A673 (cell line): ENCODE measurements at regions not wholly inside any gene's neighbourhood (a gene's known extent, or its start where the extent isn't known, plus 50 kb on each side); places are given as distances from the start of the nearest gene placed in this dataset.

ENCODE experiments used
- BruUV-seq: library from RNA; stranded (reverse); fragments of 400-500 nt; replicated peaks from 2 replicates; lab custom pipeline; 2021; lab: Mats Ljungman, UMichigan
- CTCF ChIA-PET: fragments of 300-600 bp; sonication (Branson Sonifier 250); formaldehyde crosslinking; loops from one replicate; lab custom pipeline; 2022; ENCODE audit warnings: antibody characterized with exemption; lab: Charles Lee
- POLR2A ChIA-PET: fragments of 300-600 bp; sonication (Branson Sonifier 250); formaldehyde crosslinking; loops from one replicate; lab custom pipeline; 2022; ENCODE audit warnings: antibody characterized with exemption; ENCODE audit not compliant: low non-redundant PET; lab: Charles Lee
- DNase-seq: peaks from one replicate; pipeline ENCODE4 v3.0.0-alpha.2; 2015; ENCODE audit warnings: low spot score
- H3K27ac ChIP-seq: fragments of 200-600 bp; sonication (generic); 2 replicates; pipeline ENCODE4 v1.5.1; 2016; ENCODE audit warnings: mixed run types, low read depth, mild to moderate bottlenecking, mixed read lengths, antibody characterized with exemption, low read length; ENCODE audit not compliant: poor library complexity, severe bottlenecking
- H3K27me3 ChIP-seq: fragments of 200-600 bp; sonication (generic); replicated peaks from 2 replicates; pipeline ENCODE4 v1.6.1; 2017; ENCODE audit warnings: mixed run types, low read depth, mild to moderate bottlenecking, mixed read lengths, antibody characterized with exemption, low read length; ENCODE audit not compliant: insufficient read depth, poor library complexity
- H3K36me3 ChIP-seq: fragments of 200-600 bp; sonication (generic); 2 replicates; pipeline ENCODE4 v1.6.1; 2016; ENCODE audit warnings: mixed run types, mild to moderate bottlenecking, mixed read lengths, antibody characterized with exemption, low read length; ENCODE audit not compliant: insufficient read depth, poor library complexity, severe bottlenecking
- H3K4me1 ChIP-seq: fragments of 200-600 bp; sonication (generic); 2 replicates; pipeline ENCODE4 v1.6.1; 2017; ENCODE audit warnings: mixed run types, mild to moderate bottlenecking, mixed read lengths, antibody characterized with exemption, low read length; ENCODE audit not compliant: insufficient read depth, poor library complexity, severe bottlenecking
- H3K4me3 ChIP-seq: fragments of 200-600 bp; sonication (generic); 2 replicates; pipeline ENCODE4 v1.5.1; 2016; ENCODE audit warnings: low read depth, mixed run types, mild to moderate bottlenecking, mixed read lengths, low read length; ENCODE audit not compliant: poor library complexity, severe bottlenecking
- H3K9me3 ChIP-seq: fragments of 200-600 bp; sonication (generic); 2 replicates; pipeline ENCODE4 v1.6.1; 2016; ENCODE audit warnings: mixed run types, low read depth, mild to moderate bottlenecking, mixed read lengths, antibody characterized with exemption, low read length; ENCODE audit not compliant: poor library complexity, severe bottlenecking
- EZH2 ChIP-seq: fragments of 200-600 bp; sonication (generic); IDR thresholded peaks from 2 replicates; pipeline ENCODE4 v1.6.1; 2017; ENCODE audit warnings: borderline replicate concordance, low read depth, mild to moderate bottlenecking, mixed read lengths, antibody characterized with exemption, low read length; ENCODE audit not compliant: poor library complexity, severe bottlenecking
- intact Hi-C: fragments of 100-400 bp; cut with micrococcal nuclease; formaldehyde crosslinking; loops from one replicate; pipeline ENCODE4 v1.10.0; 2022; ENCODE audit not compliant: unreplicated experiment
- TF ChIP-seq, protein P1 (sequence below): fragments of 300-800, 200-600 bp; sonication (generic); conservative IDR thresholded peaks from 2 replicates; pipeline ENCODE4 v1.5.1; 2017; ENCODE audit warnings: low read depth, mild to moderate bottlenecking, antibody characterized with exemption, low read length, moderate library complexity, mixed read lengths

DNA sequence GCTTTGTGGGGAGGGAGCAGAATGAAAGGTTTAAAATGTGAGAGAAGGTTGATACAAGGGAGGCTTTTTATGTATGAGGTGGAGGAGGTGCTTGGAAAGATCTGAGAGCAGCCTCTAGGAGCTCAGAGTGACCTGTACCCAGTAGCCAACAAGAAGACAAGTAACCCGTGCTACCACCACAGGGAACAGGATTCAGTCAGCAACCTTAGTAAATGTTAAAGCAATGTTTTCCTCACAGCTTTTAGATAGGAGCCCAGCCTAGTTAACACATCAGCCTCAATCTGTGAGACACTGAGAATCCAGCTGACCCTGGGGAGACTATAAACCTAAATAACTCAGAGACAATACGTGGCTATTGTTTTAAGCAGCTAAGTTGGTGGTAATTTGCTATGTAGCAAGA, 194.9 kb upstream of the NT5C1B start:
- CTCF ChIA-PET, result no interaction called here
- BruUV-seq, result no TSS peak
- no peaks in the 10 kb centered on the region for H3K36me3 ChIP-seq

GRCh38 chr2:18781541-18782280, 192.3 kb upstream of the NT5C1B start:
- POLR2A ChIA-PET, result no interaction called here
- BruUV-seq, result no TSS peak
- TF ChIP-seq EZH2, result no peak
- TF ChIP-seq, protein P1, sequence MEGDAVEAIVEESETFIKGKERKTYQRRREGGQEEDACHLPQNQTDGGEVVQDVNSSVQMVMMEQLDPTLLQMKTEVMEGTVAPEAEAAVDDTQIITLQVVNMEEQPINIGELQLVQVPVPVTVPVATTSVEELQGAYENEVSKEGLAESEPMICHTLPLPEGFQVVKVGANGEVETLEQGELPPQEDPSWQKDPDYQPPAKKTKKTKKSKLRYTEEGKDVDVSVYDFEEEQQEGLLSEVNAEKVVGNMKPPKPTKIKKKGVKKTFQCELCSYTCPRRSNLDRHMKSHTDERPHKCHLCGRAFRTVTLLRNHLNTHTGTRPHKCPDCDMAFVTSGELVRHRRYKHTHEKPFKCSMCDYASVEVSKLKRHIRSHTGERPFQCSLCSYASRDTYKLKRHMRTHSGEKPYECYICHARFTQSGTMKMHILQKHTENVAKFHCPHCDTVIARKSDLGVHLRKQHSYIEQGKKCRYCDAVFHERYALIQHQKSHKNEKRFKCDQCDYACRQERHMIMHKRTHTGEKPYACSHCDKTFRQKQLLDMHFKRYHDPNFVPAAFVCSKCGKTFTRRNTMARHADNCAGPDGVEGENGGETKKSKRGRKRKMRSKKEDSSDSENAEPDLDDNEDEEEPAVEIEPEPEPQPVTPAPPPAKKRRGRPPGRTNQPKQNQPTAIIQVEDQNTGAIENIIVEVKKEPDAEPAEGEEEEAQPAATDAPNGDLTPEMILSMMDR, result no peak

More for the DNA sequence above, 194.9 kb upstream of the NT5C1B start:
- H3K4me3 ChIP-seq, result no peak overlapping the region
- DNase-seq, result no peak
- H3K4me1 ChIP-seq, result no peaks in the 10 kb centered on the region
- H3K27ac ChIP-seq, result no peak overlapping the region
- no peak for TF ChIP-seq EZH2
- TF ChIP-seq, protein P1, result no peak
- POLR2A ChIA-PET, result no interaction called here
- intact Hi-C loops, result no loop called here
- H3K9me3 ChIP-seq, result no peaks in the 10 kb centered on the region
- H3K27me3 ChIP-seq, result no peaks in the 10 kb centered on the region

DNA sequence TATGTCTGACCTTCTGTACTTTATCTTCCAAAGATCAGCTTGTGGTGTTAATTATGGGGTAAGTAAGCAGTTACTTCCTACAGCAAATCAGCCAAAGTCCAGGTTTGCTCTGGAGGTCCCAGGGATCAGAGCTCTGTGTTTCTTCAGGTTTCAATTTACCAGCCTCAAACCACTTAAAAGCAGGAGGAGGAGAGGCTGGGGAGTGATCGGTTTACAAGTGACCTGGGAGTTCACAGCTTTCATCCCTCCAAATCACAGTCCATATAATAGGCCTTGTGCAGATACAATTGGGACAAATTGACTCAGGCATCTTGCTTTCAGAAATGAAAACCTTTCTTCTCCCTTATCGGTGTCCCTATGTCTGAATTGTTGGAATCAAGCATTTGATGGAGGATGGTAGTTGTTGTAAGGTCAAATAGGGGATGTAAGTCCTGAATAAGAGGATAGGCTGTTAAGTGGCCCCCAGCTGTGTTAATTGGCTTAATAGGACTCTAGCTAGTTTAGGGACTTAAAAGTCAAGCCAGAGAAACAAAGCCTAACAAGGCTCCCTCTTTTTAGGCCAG, 188.0 kb upstream of the NT5C1B start:
- POLR2A ChIA-PET, result no interaction called here
- CTCF ChIA-PET, result no interaction called here
- DNase-seq, result no peak
- no peaks in the 10 kb centered on the region for H3K4me1 ChIP-seq
- no peaks in the 10 kb centered on the region for H3K27me3 ChIP-seq
- no peak for TF ChIP-seq EZH2
- TF ChIP-seq, protein P1, result no peak
- no peak overlapping the region for H3K4me3 ChIP-seq
- intact Hi-C loops, result no loop called here
- no peaks in the 10 kb centered on the region for H3K36me3 ChIP-seq
- H3K9me3 ChIP-seq, result no peaks in the 10 kb centered on the region
- H3K27ac ChIP-seq, result no peak overlapping the region
- no TSS peak for BruUV-seq

More at GRCh38 chr2:18781541-18782280, 192.3 kb upstream of the NT5C1B start:
- DNase-seq, result no peak
- no peaks in the 10 kb centered on the region for H3K9me3 ChIP-seq
- H3K27me3 ChIP-seq, result no peaks in the 10 kb centered on the region
- CTCF ChIA-PET, result no interaction called here
- intact Hi-C loops, result no loop called here
- no peak overlapping the region for H3K27ac ChIP-seq
- no peaks in the 10 kb centered on the region for H3K36me3 ChIP-seq
- no peak overlapping the region for H3K4me3 ChIP-seq
- no peaks in the 10 kb centered on the region for H3K4me1 ChIP-seq
